HG03060 (cell line): ENCODE measurements at regions not wholly inside any gene's neighbourhood (a gene's known extent, or its start where the extent isn't known, plus 50 kb on each side); places are given as distances from the start of the nearest gene placed in this dataset.
"Not testable (repeated sequence)": the region's sequence is repeated elsewhere in the genome, so short reads cannot be mapped to it uniquely, and the experiment has no call there.

Experiments
- ATAC-seq: cut with Tn5 transposase; IDR thresholded peaks from one replicate; pipeline ENCODE4 v1.9.1; 2021; ENCODE audit warnings: low read depth, moderate number of reproducible peaks; ENCODE audit not compliant: unreplicated experiment

DNA sequence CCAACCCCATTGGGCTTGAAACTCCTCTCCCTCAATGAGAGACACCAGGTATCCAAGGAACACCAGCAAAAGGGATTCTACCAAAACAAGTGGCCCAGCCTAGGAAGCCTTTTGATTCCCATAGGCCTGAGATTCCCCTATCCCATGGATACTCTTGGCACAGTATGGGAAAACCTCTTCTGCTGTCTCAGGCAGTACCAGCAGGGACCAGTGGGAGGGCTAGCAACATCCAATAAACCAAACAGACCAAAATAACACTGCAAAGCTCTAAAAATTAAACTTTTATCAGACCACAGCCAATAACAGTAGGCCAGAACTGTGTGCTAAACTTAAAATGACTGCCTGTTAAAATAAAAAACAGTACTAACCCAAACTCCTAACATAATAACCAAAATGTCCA, 153.9 kb upstream of the CES5A start:
- ATAC-seq = no peak

DNA sequence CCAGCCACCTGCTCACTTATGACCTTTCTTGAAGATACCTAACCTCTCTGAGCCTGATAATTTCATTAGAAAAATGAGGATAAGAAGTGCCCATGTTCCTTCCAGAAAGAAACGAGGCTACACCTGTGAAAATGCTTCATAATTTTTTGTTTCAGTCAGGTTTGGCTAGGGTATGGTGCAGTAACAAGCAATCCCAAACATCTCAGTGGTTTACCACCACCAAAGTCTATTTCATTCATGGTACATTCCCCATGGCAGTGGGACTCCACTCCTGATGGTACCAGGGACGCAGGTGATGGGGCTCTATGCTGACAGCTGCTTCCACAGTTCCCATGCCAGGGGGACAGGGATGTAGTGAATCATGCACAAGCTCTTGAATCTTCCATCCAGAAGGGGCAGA, 147.6 kb upstream of the CES5A start:
- no peak for ATAC-seq

DNA sequence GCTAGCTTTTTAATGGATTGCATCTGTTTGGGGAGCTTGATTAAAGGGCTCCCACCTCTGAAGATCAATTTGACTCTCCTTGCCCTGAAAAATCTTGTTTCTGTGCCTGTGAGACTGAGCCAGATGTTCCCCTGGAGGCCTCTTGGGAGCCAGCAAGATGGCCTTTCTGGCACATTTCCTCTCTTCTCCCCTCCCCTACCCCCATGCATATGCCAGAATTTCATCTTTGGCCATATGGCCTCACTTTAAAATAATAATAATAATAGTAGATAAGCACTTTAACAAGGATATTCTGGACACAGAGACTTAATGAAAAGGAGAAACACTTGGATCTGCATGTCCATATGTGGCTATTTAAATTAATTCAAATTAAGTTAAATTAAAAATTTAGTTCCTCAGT, 144.1 kb upstream of the CES5A start:
- ATAC-seq = no peak

DNA sequence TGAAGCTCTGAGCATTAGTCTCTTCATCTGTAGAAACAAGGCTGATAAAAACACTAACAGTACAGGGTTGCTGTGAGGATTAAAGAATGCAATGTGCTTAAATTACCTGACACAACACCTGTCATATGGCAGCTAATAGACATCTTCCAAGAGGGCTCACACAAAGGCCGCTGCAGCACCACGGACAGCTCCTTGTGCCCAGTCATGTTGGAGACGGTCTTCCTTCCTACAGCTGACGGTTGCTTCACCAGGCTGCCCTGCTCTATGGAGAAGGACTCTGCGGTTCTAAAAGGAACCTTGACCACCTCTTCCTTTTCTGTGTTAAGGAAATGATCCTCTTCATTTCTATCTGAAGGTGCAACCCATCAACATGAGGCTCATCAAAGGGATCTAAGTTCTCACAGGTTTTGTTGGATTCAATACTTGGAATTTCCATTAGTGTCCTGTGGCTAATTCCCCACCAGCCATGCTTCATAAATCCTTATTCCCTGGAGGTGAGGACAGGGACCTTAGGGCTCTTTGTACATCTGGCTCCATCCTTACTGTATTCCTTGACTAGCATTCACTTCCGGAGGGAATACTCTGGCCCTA, 138.9 kb upstream of the CES5A start:
- ATAC-seq = no peak

DNA sequence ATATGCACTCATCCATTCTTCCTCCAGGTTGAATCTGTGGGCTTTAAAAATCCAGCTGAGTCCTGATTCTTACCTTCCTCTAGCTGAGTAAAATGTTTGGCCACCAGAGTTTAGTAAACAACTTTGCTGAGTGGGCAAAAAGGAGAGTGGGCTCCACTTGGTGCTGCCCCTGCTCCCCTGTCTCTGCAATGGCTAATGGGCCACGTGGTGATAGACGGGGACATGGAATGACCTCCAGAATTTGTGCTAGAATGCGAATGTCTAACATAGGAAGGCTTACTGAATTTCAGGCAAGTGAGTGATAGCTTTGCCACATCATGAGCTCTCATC, 137.3 kb upstream of the CES5A start:
- no peak for ATAC-seq

DNA sequence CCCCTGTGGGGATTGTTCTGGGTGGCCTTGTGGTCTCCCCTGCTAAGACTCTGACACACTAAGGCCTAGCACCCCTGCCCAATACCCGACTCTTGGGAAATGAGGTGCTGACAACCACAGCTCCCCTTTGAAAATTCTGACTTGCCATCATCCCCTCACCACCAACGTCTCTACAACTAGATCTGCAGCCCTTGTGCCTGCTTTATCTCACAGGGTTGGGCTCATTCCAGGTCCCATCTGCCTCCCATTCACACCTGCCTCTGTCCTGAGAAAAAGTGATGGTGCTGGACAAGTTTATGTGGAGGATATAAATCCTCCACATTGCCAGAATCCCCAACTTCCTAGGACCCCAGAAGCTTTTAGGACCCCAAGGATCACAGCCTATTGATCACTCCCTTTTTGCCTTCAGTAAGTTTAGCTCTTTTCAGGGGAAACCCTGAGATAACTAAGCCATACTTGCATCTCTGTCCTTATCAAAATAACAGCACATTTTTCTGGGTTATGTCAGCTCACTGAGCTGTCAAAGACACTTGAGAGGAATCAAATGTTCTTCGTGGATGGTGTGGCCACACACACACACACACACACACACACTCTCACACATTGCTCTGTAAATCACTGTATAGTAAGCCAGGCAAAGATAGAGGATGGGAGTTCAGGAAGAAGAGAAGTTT, 136.8 kb upstream of the CES5A start:
- no peak for ATAC-seq

DNA sequence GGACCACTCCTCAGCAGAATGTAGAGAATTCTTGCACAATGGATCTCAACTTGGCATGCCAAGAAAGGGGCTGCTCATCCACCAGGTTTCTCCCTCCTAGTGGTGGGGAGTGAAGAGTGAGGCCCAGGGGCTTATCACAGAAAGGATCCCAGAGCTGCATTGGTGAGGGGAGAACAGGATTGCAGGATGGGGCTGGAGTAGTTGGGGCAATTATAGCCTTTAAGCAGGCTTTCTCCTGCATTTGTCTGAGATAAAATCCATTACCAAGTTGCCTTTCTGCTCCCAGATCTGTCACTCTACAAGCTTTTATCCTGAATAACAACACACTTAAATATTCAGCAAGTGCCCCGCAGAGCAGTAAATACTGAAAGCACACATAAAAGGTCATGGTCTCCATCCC, 130.8 kb upstream of the CES5A start:
- no peak for ATAC-seq

DNA sequence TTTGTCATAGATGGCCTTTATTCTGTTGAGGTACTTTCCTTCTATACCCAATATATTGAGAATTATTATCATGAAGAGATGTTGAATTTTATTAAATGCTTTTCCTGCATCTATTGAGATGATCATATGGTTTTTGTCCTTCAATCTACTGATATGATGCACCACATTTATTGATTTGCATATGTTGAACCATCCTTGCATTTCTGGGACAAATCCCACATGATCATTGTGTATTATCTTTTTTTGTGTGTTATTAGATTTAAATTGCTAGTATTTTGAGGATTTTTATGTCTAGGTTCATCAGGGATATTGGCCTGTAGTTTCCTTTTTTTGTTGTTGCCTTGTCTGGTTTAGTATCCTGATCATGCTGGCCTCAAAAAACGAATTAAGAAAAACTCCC, 124.5 kb upstream of the CES5A start:
- no peak for ATAC-seq

DNA sequence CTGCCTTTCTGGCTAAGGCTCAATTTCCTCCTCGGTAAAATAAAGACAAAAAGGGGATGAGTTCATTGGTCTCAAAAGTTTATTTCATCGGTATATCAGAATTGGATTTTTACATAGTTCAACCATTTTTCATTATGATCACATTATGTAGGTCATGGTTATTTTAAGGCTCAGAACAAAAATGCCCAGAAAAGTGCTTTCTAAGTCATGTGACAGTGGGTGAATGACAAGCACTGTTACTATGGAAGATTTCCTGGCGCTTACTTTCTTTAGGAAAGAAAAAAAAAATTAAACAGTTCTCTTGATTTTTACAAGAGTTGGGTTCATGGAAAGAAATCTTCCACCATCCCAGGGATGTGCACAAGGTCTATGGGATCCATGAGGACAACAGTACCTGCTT, 117.9 kb upstream of the CES5A start:
- ATAC-seq = no peak

DNA sequence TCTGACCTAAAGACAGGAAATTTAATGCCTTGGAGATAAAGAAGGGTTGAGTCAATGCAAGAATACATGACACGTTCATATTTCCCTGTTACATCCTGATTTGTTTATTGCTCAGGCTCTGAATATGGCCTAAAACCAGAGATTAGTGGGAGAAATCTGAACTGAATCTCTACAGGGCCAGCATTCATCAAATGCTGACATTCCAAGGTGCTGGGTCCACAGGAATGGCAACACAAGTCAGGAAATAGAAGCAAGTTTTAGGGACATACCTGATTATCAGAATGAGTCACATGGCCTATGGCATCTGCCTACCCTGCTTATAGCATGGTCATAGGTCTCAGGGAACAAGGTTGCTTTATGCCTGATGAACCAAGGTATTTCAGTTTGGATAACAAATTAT, 117.4 kb upstream of the CES5A start:
- no peak for ATAC-seq

DNA sequence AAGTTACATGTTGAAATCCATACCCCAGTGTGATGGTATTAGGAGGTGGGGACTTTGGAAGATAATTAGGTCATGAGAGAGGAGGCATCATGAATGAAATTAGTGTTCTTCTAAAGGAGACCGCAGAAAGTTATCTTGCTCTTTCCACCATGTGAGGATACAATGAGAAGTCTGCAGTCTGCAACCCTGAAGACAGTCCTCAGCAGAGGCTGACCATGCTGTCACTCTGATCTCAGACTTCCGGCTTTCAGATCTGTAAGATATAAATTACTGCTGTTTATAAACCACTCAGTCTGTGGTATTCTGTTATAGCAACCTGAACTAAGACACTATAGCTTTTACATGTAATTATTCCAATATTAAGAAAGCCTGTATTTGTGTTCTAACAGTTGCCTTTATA, 116.7 kb upstream of the CES5A start:
- no peak for ATAC-seq

DNA sequence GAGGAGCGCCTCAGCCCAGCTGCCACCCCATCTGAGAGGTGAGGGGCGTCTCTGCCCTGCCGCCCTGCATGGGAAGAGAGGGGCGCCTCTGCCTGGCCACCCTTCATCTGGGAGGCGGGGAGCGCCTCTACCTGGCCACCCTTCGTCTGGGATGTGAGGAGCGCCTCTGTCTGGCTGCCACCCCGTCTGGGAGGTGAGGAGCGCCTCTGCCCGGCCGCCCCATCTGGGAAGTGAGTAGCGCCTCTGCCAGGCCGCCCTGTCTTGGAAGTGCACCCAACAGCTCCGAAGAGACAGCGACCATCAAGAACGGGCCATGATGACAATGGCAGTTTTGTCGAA, 114.4 kb upstream of the CES5A start:
- no peak for ATAC-seq

DNA sequence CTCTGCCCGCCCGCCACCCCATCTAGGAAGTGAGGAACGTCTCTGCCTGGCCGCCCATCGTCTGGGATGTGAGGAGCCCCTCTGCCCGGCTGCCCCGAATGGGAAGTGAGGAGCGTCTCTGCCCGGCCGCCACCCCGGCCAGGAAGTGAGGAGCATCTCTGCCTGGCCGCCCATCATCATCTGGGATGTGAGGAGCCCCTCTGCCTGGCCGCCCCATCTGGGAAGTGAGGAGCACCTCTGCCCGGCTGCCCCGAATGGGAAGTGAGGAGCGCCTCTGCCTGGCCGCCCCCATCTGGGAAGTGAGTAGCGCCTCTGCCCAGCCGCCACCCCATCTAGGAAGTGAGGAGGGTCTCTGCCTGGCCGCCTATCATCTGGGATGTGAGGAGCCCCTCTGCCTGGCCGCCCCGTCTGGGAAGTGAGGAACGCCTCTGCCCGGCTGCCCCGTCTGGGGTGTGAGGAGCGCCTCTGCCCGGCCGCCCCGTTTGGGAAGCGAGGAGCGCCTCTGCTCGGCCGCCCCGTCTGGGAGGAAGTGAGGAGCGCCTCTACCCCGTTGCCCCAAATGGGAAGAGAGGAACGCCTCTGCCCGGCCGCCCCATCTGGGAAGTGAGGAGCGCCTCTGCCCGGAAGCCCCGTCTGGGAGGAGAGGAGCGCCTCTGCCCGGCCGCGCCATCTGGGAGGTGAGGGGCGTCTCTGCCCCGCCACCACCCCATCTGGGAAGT, 113.8 kb upstream of the CES5A start:
- ATAC-seq = not testable (repeated sequence)

DNA sequence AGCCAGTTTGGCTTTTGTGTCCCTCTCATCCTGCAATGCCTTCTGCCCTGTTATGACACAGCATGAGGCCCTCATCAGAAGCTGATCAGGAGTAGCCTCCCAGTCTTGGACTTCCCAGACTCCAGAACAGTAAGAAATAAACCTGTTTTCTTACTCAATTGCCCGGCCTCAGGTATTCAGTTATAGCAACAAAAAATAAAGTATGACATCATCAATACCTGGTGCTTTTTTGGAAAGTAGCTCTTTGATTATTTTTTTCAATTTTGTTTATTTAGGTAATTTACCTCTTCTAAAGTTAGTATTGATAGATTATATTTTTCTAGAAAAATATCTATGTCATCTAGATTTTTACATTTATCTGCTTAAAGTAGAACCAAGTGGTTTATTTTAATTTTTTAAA, 112.8 kb upstream of the CES5A start:
- no peak for ATAC-seq

DNA sequence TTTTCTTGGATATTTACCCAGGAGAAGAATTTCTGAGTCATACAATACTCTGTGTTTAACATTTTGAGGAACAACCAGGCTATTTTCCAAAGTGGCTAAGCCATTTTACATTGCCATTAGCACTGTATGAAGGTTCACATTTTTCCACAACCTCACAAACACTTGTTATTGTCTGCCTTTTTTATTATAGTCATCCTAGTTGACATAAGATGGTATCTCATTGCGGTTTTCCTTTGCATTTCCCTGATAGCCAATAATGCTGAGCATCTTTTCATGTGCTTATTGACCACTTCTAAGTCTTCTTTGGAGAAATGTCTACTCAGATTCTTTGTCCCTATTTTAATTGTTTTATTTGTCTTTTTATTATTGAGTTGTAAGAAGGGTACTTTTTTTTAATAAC, 107.4 kb upstream of the CES5A start:
- no peak for ATAC-seq

DNA sequence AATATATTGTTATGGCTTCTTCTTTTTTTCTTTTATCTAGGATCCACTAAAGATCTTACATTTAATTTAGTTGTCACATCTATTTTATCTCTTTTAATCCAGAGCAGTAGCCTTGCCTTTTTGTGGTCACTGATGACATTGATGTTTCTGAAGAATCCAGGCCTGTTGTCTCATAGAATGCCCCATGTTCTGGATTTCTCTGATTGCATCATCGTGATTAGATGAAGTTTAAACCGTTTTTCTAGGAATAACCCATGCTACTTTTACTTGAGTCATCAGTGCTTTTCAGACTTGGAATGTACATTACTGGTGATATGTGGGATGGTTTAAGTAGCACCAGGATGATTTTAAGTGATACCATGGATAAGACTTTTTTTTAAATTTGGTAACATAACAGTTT, 106.4 kb upstream of the CES5A start:
- no peak for ATAC-seq

DNA sequence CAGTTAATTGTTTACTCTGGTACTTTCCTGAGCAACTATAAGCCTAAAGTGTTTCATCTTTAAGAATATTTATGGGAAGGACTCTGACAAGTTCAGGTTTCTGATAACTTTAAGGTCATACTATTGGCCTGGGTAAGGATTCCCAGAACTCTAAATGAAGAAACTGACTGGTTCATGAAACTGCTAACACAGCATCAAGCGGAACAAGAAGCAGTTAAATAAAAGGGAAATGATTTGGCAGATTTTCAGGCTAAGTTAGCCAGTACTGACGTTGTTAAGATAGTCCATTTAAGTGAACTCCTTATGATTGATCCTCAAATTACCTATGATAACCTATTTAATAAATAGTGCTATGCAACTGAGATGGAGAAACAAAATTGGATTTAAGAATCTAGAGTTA, 101.6 kb upstream of the CES5A start:
- ATAC-seq = no peak

DNA sequence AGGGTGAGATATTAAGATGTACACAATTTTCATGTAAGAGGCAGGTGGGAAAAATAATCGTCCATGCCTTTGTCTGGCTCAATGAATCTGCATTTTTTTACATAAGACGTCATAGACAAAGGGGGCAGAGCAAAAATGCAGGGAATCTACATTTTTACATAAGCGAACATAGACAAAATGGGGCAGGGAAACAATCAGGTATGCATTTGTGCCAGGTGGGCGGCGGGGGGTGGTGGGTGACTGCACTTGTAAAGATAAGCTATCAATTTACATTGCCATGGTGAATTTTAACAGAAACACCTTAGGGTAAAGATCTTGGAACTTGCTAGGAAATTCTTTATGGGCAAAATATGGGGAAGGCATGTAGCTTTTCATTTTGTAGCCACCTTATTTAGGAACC, 96.3 kb upstream of the CES5A start:
- ATAC-seq = no peak

DNA sequence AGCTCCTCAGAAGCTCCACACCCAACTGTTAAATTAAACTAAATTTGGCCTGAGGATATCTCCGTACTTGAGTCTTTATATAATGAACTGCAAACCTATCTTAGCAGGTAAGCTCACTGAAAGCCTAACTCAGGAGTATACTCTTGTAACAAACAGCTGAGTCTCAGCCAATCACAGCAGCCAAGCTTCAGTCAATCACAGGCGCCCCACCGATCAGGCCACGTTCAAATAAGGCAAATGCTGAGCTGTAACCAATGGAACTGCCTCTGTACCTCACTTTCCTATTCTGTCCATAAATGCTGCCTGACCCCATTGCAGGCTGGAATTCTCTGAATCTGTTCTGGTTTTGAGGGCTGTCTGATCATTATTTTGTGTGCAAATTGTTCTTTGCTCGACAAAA, 93.0 kb upstream of the CES5A start:
- ATAC-seq = no peak

DNA sequence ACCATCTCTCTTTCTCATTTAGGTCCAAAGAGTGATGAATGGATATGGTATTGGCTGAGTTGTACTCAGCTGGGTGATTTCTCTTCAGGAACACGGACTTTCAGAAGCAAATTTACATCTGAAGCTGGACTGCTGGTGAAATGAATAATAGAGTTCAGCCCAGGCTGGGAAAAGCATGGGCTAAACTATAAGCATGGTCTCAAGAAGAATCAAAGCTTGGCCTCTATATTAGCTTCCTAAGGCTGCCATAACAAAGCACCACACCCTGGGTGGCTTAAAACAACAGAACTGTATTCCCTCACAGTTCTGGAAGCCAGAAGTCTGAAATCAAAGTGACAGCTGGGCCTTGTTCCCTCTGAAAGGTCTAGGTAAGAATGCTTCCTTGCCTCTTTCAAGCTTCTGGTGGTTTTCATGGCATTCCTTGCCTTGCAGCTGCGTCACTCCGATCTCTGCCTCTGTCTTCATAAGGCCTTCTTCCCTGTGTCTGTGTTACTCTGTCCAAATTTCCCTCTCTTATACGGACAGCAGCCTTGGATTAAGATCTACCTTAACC, 89.8 kb upstream of the CES5A start:
- no peak for ATAC-seq

DNA sequence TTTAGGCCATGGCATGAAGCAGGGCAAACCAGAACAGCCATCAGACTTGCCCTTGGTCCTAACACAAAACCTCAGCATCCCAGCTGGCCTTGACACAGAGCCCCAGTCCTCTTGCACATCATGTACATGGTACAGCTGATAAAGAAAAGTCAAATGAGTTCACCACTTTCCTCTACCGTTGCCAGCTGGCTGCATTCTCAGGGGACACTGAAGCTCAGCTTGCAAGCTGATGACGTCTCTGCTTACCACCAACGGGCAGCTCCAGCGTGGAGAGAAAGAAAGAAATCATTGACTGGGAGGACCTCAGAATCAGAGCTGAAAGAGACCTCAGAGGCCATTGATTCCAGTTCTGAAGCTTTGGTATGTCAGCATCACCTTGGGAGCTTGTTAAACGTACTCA, 80.7 kb upstream of the CES5A start:
- no peak for ATAC-seq

DNA sequence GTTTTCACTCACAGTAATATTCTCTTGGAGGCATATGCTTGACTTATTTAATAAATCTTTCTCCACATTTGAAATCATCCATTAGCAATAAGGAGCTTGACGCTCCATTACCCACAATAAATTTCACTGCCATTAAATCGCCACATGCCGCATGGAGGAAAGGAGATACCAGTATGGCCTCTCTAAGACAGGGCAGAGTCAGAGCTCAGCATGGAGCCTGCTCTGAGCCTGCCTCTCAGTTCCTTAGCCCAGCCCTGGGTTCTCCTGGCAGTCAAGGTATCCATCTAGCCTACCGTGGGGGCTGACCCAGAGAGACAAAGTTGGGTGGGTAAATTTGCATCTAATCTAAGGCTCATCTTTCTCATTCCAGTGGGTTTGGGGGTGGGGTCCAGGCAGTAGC, 80.3 kb upstream of the CES5A start:
- ATAC-seq = no peak
